Prostate gland (tissue), 2 donors: ENCODE measurements at regions not wholly inside any gene's neighbourhood (a gene's known extent, or its start where the extent isn't known, plus 50 kb on each side); places are given as distances from the start of the nearest gene placed in this dataset.

Experiments used
- DNase-seq: peaks from one replicate; pipeline ENCODE4 v3.0.0-alpha.2; 2019; ENCODE audit warnings: low spot score
- H3K27ac ChIP-seq, 2 donors: fragments of 200-600 bp; sonication (generic); 2 replicates each; pipeline ENCODE4 v1.5.1; 2017 to 2019
- H3K27me3 ChIP-seq: fragments of 200-600 bp; sonication (generic); replicated peaks from 2 replicates; pipeline ENCODE4 v1.5.1; 2019; ENCODE audit not compliant: insufficient read depth
- H3K36me3 ChIP-seq, 2 donors: fragments of 200-600 bp; sonication (generic); 1 replicate in 1 of 2; 2 replicates in 1 of 2; pipeline versions ENCODE4 v1.5.1 to v1.8.1; 2017 to 2019
- H3K4me1 ChIP-seq: fragments of 200-600 bp; sonication (generic); replicated peaks from 2 replicates; pipeline ENCODE4 v1.5.1; 2019
- H3K4me3 ChIP-seq, 2 donors: fragments of 200-600 bp; sonication (generic); 2 replicates each; pipeline ENCODE4 v1.5.1; 2017 to 2019
- H3K9me3 ChIP-seq: fragments of 200-600 bp; sonication (generic); 2 replicates; pipeline ENCODE4 v1.5.1; 2017
- CTCF ChIP-seq, 4 experiments: fragments of 200-600 bp in 2 of 4; fragments of 450-650 bp in 2 of 4; sonication (generic) in 2 of 4; IDR thresholded peaks; 1 replicate in 3 of 4; 2 replicates in 1 of 4; pipeline ENCODE4 v1.5.1; 2016 to 2019; ENCODE audit warnings: antibody characterized with exemption in 4 of 4, mild to moderate bottlenecking in 2 of 4, moderate library complexity in 2 of 4
- POLR2A ChIP-seq: fragments of 450-650 bp; IDR thresholded peaks from one replicate; pipeline ENCODE4 v1.6.1; 2016; ENCODE audit warnings: antibody characterized with exemption, mild to moderate bottlenecking
- POLR2AphosphoS5 ChIP-seq: sonication (generic); formaldehyde crosslinking; IDR thresholded peaks from one replicate; pipeline ENCODE4 v1.6.1; 2017; ENCODE audit warnings: antibody characterized with exemption
- WGBS: methylation state at CpG from one replicate; pipeline ENCODE4 v1.1.5; 2018; 5-methylcytosine and 5-hydroxymethylcytosine counted together
- intact Hi-C: fragments of 100-400 bp; cut with DNase I; formaldehyde crosslinking; loops from one replicate; pipeline ENCODE4 v1.14.2; 2022

- Histone ChIP-seq H3K4me3 (no peak overlapping the region), H3K36me3 (no peaks in the 10 kb centered on the region), H3K27me3 (no peaks in the 10 kb centered on the region), H3K27ac (no peak overlapping the region), H3K9me3 (no peaks in the 10 kb centered on the region), H3K4me1 (no peaks in the 10 kb centered on the region)
- no peak for TF ChIP-seq POLR2AphosphoS5
- TF ChIP-seq CTCF (IDR thresholded peaks at IDR 0.05), result no peak
- no peak for TF ChIP-seq POLR2A
- intact Hi-C loops, result no loop called here
- DNase-seq, result no peak
- 75% methylated on average over 3 of the region's 3 CpGs for WGBS
Measured at GRCh38 chr4:126440297-126440696, 1125.5 kb downstream of the FAT4 start.

GRCh38 chr4:126441173-126442035 is 1126.6 kb downstream of the FAT4 start:
- Histone ChIP-seq H3K9me3 (no peaks in the 10 kb centered on the region), H3K36me3 (no peaks in the 10 kb centered on the region), H3K27ac (no peak overlapping the region), H3K4me3 (no peak overlapping the region), H3K4me1 (no peaks in the 10 kb centered on the region), H3K27me3 (no peaks in the 10 kb centered on the region)
- TF ChIP-seq CTCF (IDR thresholded peaks at IDR 0.05) (no peak), POLR2AphosphoS5 (no peak), POLR2A (no peak)
- intact Hi-C loops, result no loop called here
- WGBS, result 53% methylated on average over 4 of the region's 4 CpGs
- DNase-seq, result no peak

- H3K36me3 ChIP-seq, result no peaks in the 10 kb centered on the region
- no peaks in the 10 kb centered on the region for H3K27me3 ChIP-seq
- H3K4me3 ChIP-seq, result no peak overlapping the region
- 56% methylated on average over 1 of the region's 1 CpG for WGBS
- intact Hi-C loops, result no loop called here
- no peak for DNase-seq
- no peaks in the 10 kb centered on the region for H3K9me3 ChIP-seq
- H3K27ac ChIP-seq, result no peak overlapping the region
- TF ChIP-seq POLR2A (no peak), CTCF (IDR thresholded peaks at IDR 0.05) (no peak), POLR2AphosphoS5 (no peak)
- H3K4me1 ChIP-seq, result no peaks in the 10 kb centered on the region
Measured at GRCh38 chr4:126445596-126445995, 1130.8 kb downstream of the FAT4 start.

- Histone ChIP-seq H3K4me1 (no peaks in the 10 kb centered on the region), H3K27me3 (no peaks in the 10 kb centered on the region), H3K36me3 (no peaks in the 10 kb centered on the region), H3K27ac (no peak overlapping the region), H3K9me3 (no peaks in the 10 kb centered on the region), H3K4me3 (no peak overlapping the region)
- intact Hi-C loops, result no loop called here
- TF ChIP-seq POLR2AphosphoS5 (no peak), POLR2A (no peak), CTCF (IDR thresholded peaks at IDR 0.05) (no peak)
- WGBS, result 93% methylated on average over 2 of the region's 2 CpGs
- no peak for DNase-seq
Measured at GRCh38 chr4:126446917-126447316, 1132.2 kb downstream of the FAT4 start.
